Body of pancreas (tissue), 4 donors: ENCODE measurements at regions not wholly inside any gene's neighbourhood (a gene's known extent, or its start where the extent isn't known, plus 50 kb on each side); places are given as distances from the start of the nearest gene placed in this dataset.

Experiments
- ATAC-seq: fragments of 150-250 bp; one replicate; pipeline ENCODE4 v1.9.1; 2016
- DNase-seq, 4 donors: peaks; one replicate each; pipeline ENCODE4 v3.0.0-alpha.2; 2019
- H3K27ac ChIP-seq, 4 donors: fragments of 200-600 bp; sonication (generic); 1 replicate in 3 of 4; 2 replicates in 1 of 4; pipeline versions ENCODE4 v1.5.1 to v1.6.1; 2016 to 2019; ENCODE audit warnings: mild to moderate bottlenecking in 1 of 4, mixed read lengths in 1 of 4, moderate library complexity in 1 of 4
- H3K27me3 ChIP-seq, 2 donors: fragments of 200-600 bp; sonication (generic); one replicate each; pipeline ENCODE4 v1.6.0; 2016; ENCODE audit warnings: mild to moderate bottlenecking in 1 of 2
- H3K36me3 ChIP-seq, 2 donors: fragments of 200-600 bp; sonication (generic); replicated peaks in 1 of 2; 2 replicates each; pipeline ENCODE4 v1.5.1; 2016; ENCODE audit warnings: low read depth in 2 of 2; ENCODE audit not compliant: insufficient read depth in 1 of 2
- H3K4me1 ChIP-seq: fragments of 200-600 bp; sonication (generic); one replicate; pipeline ENCODE4 v1.6.0; 2016
- H3K4me3 ChIP-seq, 2 donors: fragments of 200-600 bp; sonication (generic); 1 replicate in 1 of 2; 2 replicates in 1 of 2; pipeline ENCODE4 v1.5.1; 2016 to 2019
- H3K9me3 ChIP-seq, 3 donors: fragments of 200-600 bp; sonication (generic); 1 replicate in 2 of 3; 2 replicates in 1 of 3; pipeline ENCODE4 v1.5.1; 2016
- POLR2A ChIP-seq, 3 donors: fragments of 450-650 bp; IDR thresholded peaks; one replicate each; pipeline ENCODE4 v1.6.1; 2016; ENCODE audit warnings: antibody characterized with exemption in 3 of 3, mild to moderate bottlenecking in 2 of 3
- WGBS, 2 donors: methylation state at CpG; one replicate each; pipeline ENCODE4 v1.1.5; 2017; 5-methylcytosine and 5-hydroxymethylcytosine counted together
- intact Hi-C: fragments of 100-400 bp; cut with DNase I; formaldehyde crosslinking; loops from one replicate; pipeline ENCODE4 v1.15.1; 2023
- TF ChIP-seq, protein P1 (sequence below), 7 experiments: fragments of 450-650 bp in 4 of 7; fragments of 200-600 bp in 3 of 7; sonication (generic) in 3 of 7; IDR thresholded peaks; one replicate each; pipeline ENCODE4 v1.5.1; 2016 to 2019; ENCODE audit warnings: antibody characterized with exemption in 7 of 7

DNA sequence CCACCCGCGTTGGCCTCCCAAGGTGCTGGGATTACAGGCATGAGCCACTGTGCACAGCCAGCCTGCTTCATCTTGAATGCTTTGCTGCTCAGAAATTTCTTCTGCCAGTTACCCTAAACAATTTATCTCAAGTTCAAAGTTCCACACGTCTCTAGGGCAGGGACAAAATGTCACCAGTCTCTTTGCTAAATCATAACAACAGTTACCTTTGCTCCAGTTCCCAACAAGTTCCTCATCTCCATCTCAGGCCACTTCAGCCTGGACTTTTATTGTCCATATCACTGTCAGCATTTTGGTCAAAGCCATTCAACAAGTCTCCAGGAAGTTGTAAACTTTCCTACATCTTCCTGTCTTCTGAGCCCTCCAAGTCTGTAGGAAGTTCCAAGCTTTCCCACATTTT lies 159.5 kb upstream of the DYRK2 start:
- Histone ChIP-seq H3K27me3 (no peaks in the 10 kb centered on the region), H3K4me1 (no peaks in the 10 kb centered on the region), H3K4me3 (no peak overlapping the region), H3K9me3 (peaks cover 0 to 4% (median 0%) of the 10 kb centered on the region in 3 donors), H3K36me3 (no peaks in the 10 kb centered on the region), H3K27ac (no peak overlapping the region)
- DNase-seq (no peak), ATAC-seq (no peak)
- no peak for TF ChIP-seq POLR2A (IDR thresholded peaks at IDR 0.05)
- TF ChIP-seq, protein P1, sequence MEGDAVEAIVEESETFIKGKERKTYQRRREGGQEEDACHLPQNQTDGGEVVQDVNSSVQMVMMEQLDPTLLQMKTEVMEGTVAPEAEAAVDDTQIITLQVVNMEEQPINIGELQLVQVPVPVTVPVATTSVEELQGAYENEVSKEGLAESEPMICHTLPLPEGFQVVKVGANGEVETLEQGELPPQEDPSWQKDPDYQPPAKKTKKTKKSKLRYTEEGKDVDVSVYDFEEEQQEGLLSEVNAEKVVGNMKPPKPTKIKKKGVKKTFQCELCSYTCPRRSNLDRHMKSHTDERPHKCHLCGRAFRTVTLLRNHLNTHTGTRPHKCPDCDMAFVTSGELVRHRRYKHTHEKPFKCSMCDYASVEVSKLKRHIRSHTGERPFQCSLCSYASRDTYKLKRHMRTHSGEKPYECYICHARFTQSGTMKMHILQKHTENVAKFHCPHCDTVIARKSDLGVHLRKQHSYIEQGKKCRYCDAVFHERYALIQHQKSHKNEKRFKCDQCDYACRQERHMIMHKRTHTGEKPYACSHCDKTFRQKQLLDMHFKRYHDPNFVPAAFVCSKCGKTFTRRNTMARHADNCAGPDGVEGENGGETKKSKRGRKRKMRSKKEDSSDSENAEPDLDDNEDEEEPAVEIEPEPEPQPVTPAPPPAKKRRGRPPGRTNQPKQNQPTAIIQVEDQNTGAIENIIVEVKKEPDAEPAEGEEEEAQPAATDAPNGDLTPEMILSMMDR (IDR thresholded peaks at IDR 0.05) = no peak
- 65 to 76% methylated on average over 3 of the region's 3 CpGs for WGBS, 2 donors
- intact Hi-C loops = no loop called here

GRCh38 chr12:67496581-67496980 lies 152.0 kb upstream of the DYRK2 start:
- WGBS, 2 donors = 63 to 76% methylated on average over 2 of the region's 2 CpGs
- DNase-seq (no peak), ATAC-seq (no peak)
- Histone ChIP-seq H3K9me3 (no peaks in the 10 kb centered on the region), H3K4me1 (peaks cover 4% of the 10 kb centered on the region), H3K27me3 (no peaks in the 10 kb centered on the region), H3K36me3 (no peaks in the 10 kb centered on the region), H3K4me3 (no peak overlapping the region), H3K27ac (no peak overlapping the region)
- TF ChIP-seq POLR2A (IDR thresholded peaks at IDR 0.05) = no peak
- TF ChIP-seq, protein P1 (IDR thresholded peaks at IDR 0.05) = no peak
- intact Hi-C loops = no loop called here

GRCh38 chr12:67498991-67499390 lies 149.6 kb upstream of the DYRK2 start:
- ATAC-seq = no peak
- H3K9me3 ChIP-seq = no peaks in the 10 kb centered on the region
- TF ChIP-seq, protein P1 (IDR thresholded peaks at IDR 0.05) = no peak
- no peak for TF ChIP-seq POLR2A (IDR thresholded peaks at IDR 0.05)
- DNase-seq = no peak
- H3K27ac ChIP-seq = no peak overlapping the region
- no peaks in the 10 kb centered on the region for H3K27me3 ChIP-seq
- no peaks in the 10 kb centered on the region for H3K36me3 ChIP-seq
- WGBS, 2 donors = 76 to 82% methylated on average over 1 of the region's 1 CpG
- H3K4me3 ChIP-seq = no peak overlapping the region
- H3K4me1 ChIP-seq = peaks cover 4% of the 10 kb centered on the region
- intact Hi-C loops = no loop called here

DNA sequence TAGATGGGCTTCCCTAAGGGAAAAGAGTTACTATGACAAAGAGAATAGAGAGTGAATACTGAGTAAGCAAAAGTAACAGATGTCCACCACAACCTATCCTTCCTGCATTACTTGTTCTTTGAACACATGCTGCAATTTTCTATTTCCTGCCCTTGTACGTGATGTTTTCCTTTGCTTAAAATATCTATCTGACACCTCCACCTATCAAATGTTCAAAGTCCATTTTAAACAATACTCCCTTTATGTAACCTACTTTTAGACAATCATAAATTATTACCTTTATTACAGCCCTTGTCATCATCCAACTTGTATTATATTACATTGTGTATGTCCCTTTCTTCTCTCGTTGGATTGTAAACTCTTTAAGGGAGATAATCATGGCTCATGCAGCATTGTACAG lies 147.2 kb upstream of the DYRK2 start:
- Histone ChIP-seq H3K4me3 (no peak overlapping the region), H3K27ac (peak overlapping the region in 1 of 4 donors; percentile 10), H3K4me1 (peaks cover 4% of the 10 kb centered on the region), H3K27me3 (no peaks in the 10 kb centered on the region), H3K36me3 (no peaks in the 10 kb centered on the region), H3K9me3 (no peaks in the 10 kb centered on the region)
- intact Hi-C loops = no loop called here
- ATAC-seq (peak; percentile 71), DNase-seq (no peak)
- 11 to 14% methylated on average over 2 of the region's 2 CpGs for WGBS, 2 donors
- TF ChIP-seq POLR2A (IDR thresholded peaks at IDR 0.05) = no peak
- TF ChIP-seq, protein P1 (IDR thresholded peaks at IDR 0.05) = no peak

GRCh38 chr12:67504026-67504425 lies 144.5 kb upstream of the DYRK2 start:
- WGBS, 2 donors = 56 to 84% methylated on average over 1 of the region's 1 CpG
- intact Hi-C loops = no loop called here
- H3K27ac ChIP-seq = no peak overlapping the region
- peaks cover 4% of the 10 kb centered on the region for H3K4me1 ChIP-seq
- no peak for TF ChIP-seq POLR2A (IDR thresholded peaks at IDR 0.05)
- TF ChIP-seq, protein P1 (IDR thresholded peaks at IDR 0.05) = no peak
- ATAC-seq (no peak), DNase-seq (no peak)
- H3K4me3 ChIP-seq = no peak overlapping the region
- no peaks in the 10 kb centered on the region for H3K27me3 ChIP-seq
- H3K9me3 ChIP-seq = no peaks in the 10 kb centered on the region
- H3K36me3 ChIP-seq = no peaks in the 10 kb centered on the region
